H1 (cell line): ENCODE measurements at regions not wholly inside any gene's neighbourhood (a gene's known extent, or its start where the extent isn't known, plus 50 kb on each side); places are given as distances from the start of the nearest gene placed in this dataset.

ENCODE experiments used
- CTCF ChIA-PET: fragments of 300-600 bp; sonication (Branson Sonifier 250); formaldehyde crosslinking; loops from one replicate; lab custom pipeline; 2021; ENCODE audit not compliant: partially characterized antibody; lab: Charles Lee
- POLR2A ChIA-PET: fragments of 300-600 bp; sonication (Branson Sonifier 250); formaldehyde crosslinking; loops from one replicate; lab custom pipeline; 2021; ENCODE audit warnings: inconsistent platforms; ENCODE audit not compliant: partially characterized antibody; lab: Charles Lee
- DNase-seq, 2 experiments: peaks; one replicate each; pipeline versions ENCODE4 v3.0.0 to v3.0.0-alpha.2; 2010 to 2022; ENCODE audit warnings: low spot score in 2 of 2, low read depth in 1 of 2, mixed read lengths in 1 of 2
- FAIRE-seq: peaks from 2 replicates; lab custom pipeline; 2011; peaks lifted over from hg19 to GRCh38; lab: Jason Lieb, UNC
- H2AFZ ChIP-seq: 2 replicates; pipeline ENCODE4 v1.8.1; 2012; ENCODE audit warnings: low read length, inconsistent platforms
- H2AK5ac ChIP-seq: 2 replicates; pipeline ENCODE4 v1.6.1; 2013; ENCODE audit warnings: low read depth, low read length
- H2BK120ac ChIP-seq: replicated peaks from 2 replicates; pipeline ENCODE3; 2013; ENCODE audit warnings: low read depth, low read length, inconsistent platforms
- H2BK12ac ChIP-seq: 2 replicates; pipeline ENCODE4 v1.6.1; 2013; ENCODE audit warnings: low read depth, low read length
- H2BK15ac ChIP-seq: 2 replicates; pipeline ENCODE4 v1.6.1; 2013; ENCODE audit warnings: low read length
- H2BK20ac ChIP-seq: 2 replicates; pipeline ENCODE4 v1.6.1; 2013; ENCODE audit warnings: low read length
- H2BK5ac ChIP-seq: 2 replicates; pipeline ENCODE4 v1.6.1; 2013; ENCODE audit warnings: low read depth, low read length
- H3K14ac ChIP-seq: 2 replicates; pipeline ENCODE4 v1.6.1; 2013; ENCODE audit warnings: inconsistent platforms; ENCODE audit not compliant: insufficient read length
- H3K18ac ChIP-seq: 2 replicates; pipeline ENCODE4 v1.6.1; 2013; ENCODE audit warnings: low read length; ENCODE audit errors: extremely low read depth
- H3K23ac ChIP-seq: 2 replicates; pipeline ENCODE4 v1.6.1; 2013; ENCODE audit warnings: inconsistent platforms; ENCODE audit not compliant: insufficient read length
- H3K23me2 ChIP-seq: 2 replicates; pipeline ENCODE4 v1.6.1; 2013; ENCODE audit warnings: low read depth, low read length
- H3K27ac ChIP-seq: 2 replicates; pipeline ENCODE4 v1.6.1; 2011; ENCODE audit warnings: low read depth, low read length, inconsistent platforms
- H3K27me3 ChIP-seq, 4 experiments: replicated peaks in 1 of 4; 1 replicate in 1 of 4; 2 replicates in 3 of 4; pipeline versions ENCODE4 v1.6.1 to v1.8.1; 2011 to 2013; ENCODE audit warnings: low read length in 3 of 4, mild to moderate bottlenecking in 3 of 4, inconsistent platforms in 2 of 4, mixed read lengths in 2 of 4, moderate library complexity in 1 of 4; ENCODE audit not compliant: control insufficient read depth in 3 of 4, insufficient read depth in 3 of 4; ENCODE audit errors: extremely low read depth in 1 of 4
- H3K36me3 ChIP-seq, 4 experiments: 2 replicates each; pipeline versions ENCODE4 v1.6.1 to v1.8.1; 2011 to 2013; ENCODE audit warnings: mild to moderate bottlenecking in 4 of 4, low read length in 3 of 4, moderate library complexity in 2 of 4, control low read depth in 1 of 4, inconsistent platforms in 1 of 4; ENCODE audit not compliant: insufficient read depth in 4 of 4, control insufficient read depth in 2 of 4
- H3K4ac ChIP-seq: replicated peaks from 2 replicates; pipeline ENCODE3; 2013; ENCODE audit warnings: low read length, low read depth, mixed read lengths, inconsistent platforms; ENCODE audit not compliant: insufficient read length
- H3K4me1 ChIP-seq, 4 experiments: replicated peaks in 1 of 4; 1 replicate in 1 of 4; 2 replicates in 3 of 4; pipeline versions ENCODE4 v1.6.1 to v1.8.1; 2011 to 2013; ENCODE audit warnings: low read length in 3 of 4, inconsistent platforms in 2 of 4, mixed read lengths in 1 of 4; ENCODE audit not compliant: insufficient read depth in 4 of 4, control insufficient read depth in 3 of 4
- H3K4me2 ChIP-seq, 2 experiments: 2 replicates each; pipeline versions ENCODE4 v1.6.1 to v1.8.1; 2011 to 2013; ENCODE audit warnings: low read depth in 2 of 2, low read length in 2 of 2, control low read depth in 1 of 2, inconsistent platforms in 1 of 2, mild to moderate bottlenecking in 1 of 2; ENCODE audit not compliant: insufficient read depth in 1 of 2
- H3K4me3 ChIP-seq, 4 experiments: fragments of 200-600, 300-600 bp in 1 of 4; sonication (generic), shearing (Covaris generic), sonication (Bioruptor Twin) in 1 of 4; 2 replicates each; pipeline versions ENCODE4 v1.5.1 to v1.8.1; 2011 to 2016; ENCODE audit warnings: low read length in 4 of 4, low read depth in 3 of 4, control low read depth in 2 of 4, inconsistent platforms in 2 of 4, mild to moderate bottlenecking in 2 of 4, mixed read lengths in 1 of 4, moderate library complexity in 1 of 4; ENCODE audit not compliant: insufficient read depth in 2 of 4; ENCODE audit errors: extremely low read depth in 1 of 4
- H3K56ac ChIP-seq: replicated peaks from 2 replicates; pipeline ENCODE3; 2013; ENCODE audit warnings: low read depth, mild to moderate bottlenecking, mixed read lengths, low read length, inconsistent platforms; ENCODE audit not compliant: insufficient read length
- H3K79me1 ChIP-seq: 2 replicates; pipeline ENCODE4 v1.6.1; 2013; ENCODE audit warnings: low read depth, low read length, control low read depth
- H3K79me2 ChIP-seq, 2 experiments: 2 replicates each; pipeline versions ENCODE4 v1.6.1 to v1.8.1; 2012 to 2013; ENCODE audit warnings: low read length in 2 of 2, mild to moderate bottlenecking in 2 of 2, inconsistent platforms in 1 of 2; ENCODE audit not compliant: insufficient read depth in 2 of 2, control insufficient read depth in 1 of 2
- H3K9ac ChIP-seq, 4 experiments: replicated peaks in 1 of 4; 1 replicate in 1 of 4; 2 replicates in 3 of 4; pipeline versions ENCODE4 v1.6.1 to v1.8.1; 2011 to 2013; ENCODE audit warnings: low read depth in 3 of 4, low read length in 3 of 4, control low read depth in 2 of 4, mild to moderate bottlenecking in 2 of 4, moderate library complexity in 2 of 4, inconsistent platforms in 1 of 4; ENCODE audit errors: extremely low read depth in 1 of 4
- H3K9me3 ChIP-seq, 2 experiments: 2 replicates each; pipeline versions ENCODE4 v1.6.1 to v1.8.1; 2012 to 2013; ENCODE audit warnings: mild to moderate bottlenecking in 2 of 2, moderate library complexity in 2 of 2, control low read depth in 1 of 2, inconsistent platforms in 1 of 2, low read depth in 1 of 2, low read length in 1 of 2, mixed read lengths in 1 of 2; ENCODE audit not compliant: insufficient read depth in 2 of 2
- H4K20me1 ChIP-seq, 2 experiments: replicated peaks in 1 of 2; 2 replicates each; pipeline versions ENCODE3 to v1.8.1; 2011 to 2013; ENCODE audit warnings: inconsistent platforms in 2 of 2, low read length in 2 of 2, mild to moderate bottlenecking in 1 of 2; ENCODE audit not compliant: insufficient read depth in 2 of 2, control insufficient read depth in 1 of 2
- H4K5ac ChIP-seq: 2 replicates; pipeline ENCODE4 v1.6.1; 2013; ENCODE audit warnings: low read length, low read depth, mixed read lengths, inconsistent platforms; ENCODE audit not compliant: insufficient read length
- H4K8ac ChIP-seq: 2 replicates; pipeline ENCODE4 v1.8.0; 2013; ENCODE audit warnings: mild to moderate bottlenecking, moderate library complexity, low read length, inconsistent platforms; ENCODE audit not compliant: insufficient read depth; ENCODE audit errors: extremely low read depth
- H4K91ac ChIP-seq: replicated peaks from 2 replicates; pipeline ENCODE3; 2013; ENCODE audit warnings: low read length, mixed read lengths, inconsistent platforms; ENCODE audit not compliant: insufficient read length
- CHD2 ChIP-seq: IDR thresholded peaks from 2 replicates; pipeline ENCODE4 v1.6.1; 2012; ENCODE audit warnings: low read length, improper control_type of control experiment
- FOSL1 ChIP-seq: IDR thresholded peaks from 2 replicates; pipeline ENCODE4 v1.6.1; 2011; ENCODE audit warnings: mild to moderate bottlenecking, low read depth, low read length, moderate library complexity; ENCODE audit not compliant: insufficient read depth
- GTF2F1 ChIP-seq: IDR thresholded peaks from 2 replicates; pipeline ENCODE4 v1.6.1; 2012; ENCODE audit warnings: low read depth, low read length, improper control_type of control experiment, borderline replicate concordance
- HDAC2 ChIP-seq, 2 experiments: fragments of 300-600 bp in 1 of 2; sonication (generic) in 1 of 2; IDR thresholded peaks; 2 replicates each; pipeline ENCODE4 v1.6.1; 2011 to 2012; ENCODE audit warnings: low read depth in 2 of 2, low read length in 2 of 2, mild to moderate bottlenecking in 2 of 2, moderate library complexity in 2 of 2, borderline replicate concordance in 1 of 2, inconsistent platforms in 1 of 2
- RXRA ChIP-seq: IDR thresholded peaks from 2 replicates; pipeline ENCODE4 v1.6.1; 2011; ENCODE audit warnings: low read depth, mild to moderate bottlenecking, low read length, moderate library complexity; ENCODE audit not compliant: insufficient read depth
- SP1 ChIP-seq: IDR thresholded peaks from 2 replicates; pipeline ENCODE4 v1.6.1; 2011; ENCODE audit warnings: low read depth, low read length
- TBP ChIP-seq: IDR thresholded peaks from 2 replicates; pipeline ENCODE4 v1.6.1; 2011; ENCODE audit warnings: low read depth, low read length, improper control_type of control experiment
- TEAD4 ChIP-seq: IDR thresholded peaks from 2 replicates; pipeline ENCODE4 v1.6.1; 2012; ENCODE audit warnings: low read depth, low read length, inconsistent platforms, mixed read lengths
- USF2 ChIP-seq: IDR thresholded peaks from 2 replicates; pipeline ENCODE4 v1.6.1; 2011; ENCODE audit warnings: low read length, improper control_type of control experiment
- WGBS, 2 experiments: shearing (Covaris generic) in 1 of 2; methylation state at CpG; one replicate each; pipeline versions ENCODE4 v1.1.6 to v1.1.7; 2013 to 2015; ENCODE audit warnings: low lambda C conversion rate in 2 of 2, mixed read lengths in 2 of 2, inconsistent platforms in 1 of 2, low coverage in 1 of 2, missing lambda C conversion rate in 1 of 2; ENCODE audit not compliant: insufficient replicate concordance in 2 of 2, insufficient coverage in 1 of 2, insufficient read length in 1 of 2; ENCODE audit errors: extremely low coverage in 1 of 2, missing lambda C conversion rate in 1 of 2; 5-methylcytosine and 5-hydroxymethylcytosine counted together
- TF ChIP-seq, protein P1 (sequence below), 3 experiments: IDR thresholded peaks; 1 replicate in 2 of 3; 2 replicates in 1 of 3; pipeline versions ENCODE4 v1.5.1 to v1.6.1; 2011; ENCODE audit warnings: low read length in 3 of 3, mild to moderate bottlenecking in 3 of 3, inconsistent platforms in 2 of 3, low read depth in 1 of 3, moderate library complexity in 1 of 3; ENCODE audit not compliant: insufficient read depth in 1 of 3; ENCODE audit errors: control extremely low read depth in 1 of 3

GRCh38 chr4:66000510-66001117, 330.3 kb upstream of the EPHA5 start:
- Histone ChIP-seq H3K9ac (no peak overlapping the region), H3K27me3 (no peaks in the 10 kb centered on the region), H4K91ac (no peak overlapping the region), H3K14ac (no peak overlapping the region), H3K79me1 (no peaks in the 10 kb centered on the region), H2AK5ac (no peak overlapping the region), H2BK12ac (no peak overlapping the region), H3K4me3 (no peak overlapping the region), H2BK5ac (no peak overlapping the region), H2BK15ac (no peak overlapping the region), H3K4ac (no peak overlapping the region), H3K4me2 (no peak overlapping the region; a peak in 1 of 4 replicates), H3K18ac (no peak overlapping the region), H2BK20ac (no peak overlapping the region), H4K8ac (no peak overlapping the region), H4K5ac (no peak overlapping the region), H3K27ac (no peak overlapping the region), H2AFZ (no peak overlapping the region), H3K79me2 (no peaks in the 10 kb centered on the region), H4K20me1 (no peaks in the 10 kb centered on the region), H3K23ac (no peak overlapping the region), H3K23me2 (no peaks in the 10 kb centered on the region), H3K56ac (no peak overlapping the region), H2BK120ac (no peak overlapping the region), H3K4me1 (peaks cover 0 to 3% (median 0%) of the 10 kb centered on the region in 4 experiments; a peak in 1 of 7 replicates), H3K36me3 (no peaks in the 10 kb centered on the region), H3K9me3 (no peaks in the 10 kb centered on the region)
- ChIA-PET POLR2A (no interaction called here), CTCF (no interaction called here)
- FAIRE-seq (no peak), DNase-seq (no peak)
- WGBS, 2 experiments = 100% methylated on average over 1 of the region's 1 CpG; no CpG with 5 or more reads in 1 of the 2 experiments
- TF ChIP-seq HDAC2 (IDR thresholded peaks at IDR 0.05; ENCODE audit: borderline replicate concordance in 1 of 2, low read depth in 2 of 2, low read length in 2 of 2) = no peak
- TF ChIP-seq, protein P1, sequence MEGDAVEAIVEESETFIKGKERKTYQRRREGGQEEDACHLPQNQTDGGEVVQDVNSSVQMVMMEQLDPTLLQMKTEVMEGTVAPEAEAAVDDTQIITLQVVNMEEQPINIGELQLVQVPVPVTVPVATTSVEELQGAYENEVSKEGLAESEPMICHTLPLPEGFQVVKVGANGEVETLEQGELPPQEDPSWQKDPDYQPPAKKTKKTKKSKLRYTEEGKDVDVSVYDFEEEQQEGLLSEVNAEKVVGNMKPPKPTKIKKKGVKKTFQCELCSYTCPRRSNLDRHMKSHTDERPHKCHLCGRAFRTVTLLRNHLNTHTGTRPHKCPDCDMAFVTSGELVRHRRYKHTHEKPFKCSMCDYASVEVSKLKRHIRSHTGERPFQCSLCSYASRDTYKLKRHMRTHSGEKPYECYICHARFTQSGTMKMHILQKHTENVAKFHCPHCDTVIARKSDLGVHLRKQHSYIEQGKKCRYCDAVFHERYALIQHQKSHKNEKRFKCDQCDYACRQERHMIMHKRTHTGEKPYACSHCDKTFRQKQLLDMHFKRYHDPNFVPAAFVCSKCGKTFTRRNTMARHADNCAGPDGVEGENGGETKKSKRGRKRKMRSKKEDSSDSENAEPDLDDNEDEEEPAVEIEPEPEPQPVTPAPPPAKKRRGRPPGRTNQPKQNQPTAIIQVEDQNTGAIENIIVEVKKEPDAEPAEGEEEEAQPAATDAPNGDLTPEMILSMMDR (IDR thresholded peaks at IDR 0.05; ENCODE audit: control extremely low read depth in 1 of 3, insufficient read depth in 1 of 3, low read depth in 1 of 3, low read length in 3 of 3) = no peak
- no peak for TF ChIP-seq SP1
- TF ChIP-seq FOSL1 = no peak
- TF ChIP-seq GTF2F1 = no peak
- TF ChIP-seq RXRA = no peak
- TF ChIP-seq USF2 = no peak
- TF ChIP-seq CHD2 = no peak
- no peak for TF ChIP-seq TBP
- TF ChIP-seq TEAD4 = no peak
